ENCODE measurements at regions not wholly inside any gene's neighbourhood (a gene's known extent, or its start where the extent isn't known, plus 50 kb on each side); places are given as distances from the start of the nearest gene placed in this dataset.

- DNase-seq (ENCODE audit: low spot score), result no peak
Observed at GRCh38 chr20:60172346-60172984, 214.2 kb downstream of the CDH26 start.

GRCh38 chr20:60177080-60177479, 218.9 kb downstream of the CDH26 start:
- peaks cover 5% of the 10 kb centered on the region for H3K9me3 Mint-ChIP-seq (ENCODE audit: low read depth)
- no peak for DNase-seq (ENCODE audit: low spot score)
- H3K27me3 Mint-ChIP-seq (ENCODE audit: low read depth), result peaks cover 21% of the 10 kb centered on the region
- no peak overlapping the region for H3K27ac Mint-ChIP-seq (ENCODE audit: unreplicated experiment)
- no peaks in the 10 kb centered on the region for H3K36me3 Mint-ChIP-seq (ENCODE audit: low read depth)
- H3K4me1 Mint-ChIP-seq (ENCODE audit: low read depth), result no peaks in the 10 kb centered on the region
- H3K4me3 Mint-ChIP-seq (ENCODE audit: unreplicated experiment), result no peak overlapping the region
- TF ChIP-seq CTCF (IDR thresholded peaks at IDR 0.05), result no peak

More at GRCh38 chr20:60172346-60172984, 214.2 kb downstream of the CDH26 start:
- Mint-ChIP-seq H3K4me3 (ENCODE audit: unreplicated experiment) (no peak overlapping the region), H3K9me3 (ENCODE audit: low read depth) (peaks cover 5% of the 10 kb centered on the region), H3K27ac (ENCODE audit: unreplicated experiment) (no peak overlapping the region), H3K4me1 (ENCODE audit: low read depth) (no peaks in the 10 kb centered on the region), H3K27me3 (ENCODE audit: low read depth) (peaks cover 10% of the 10 kb centered on the region), H3K36me3 (ENCODE audit: low read depth) (no peaks in the 10 kb centered on the region)
- TF ChIP-seq CTCF (IDR thresholded peaks at IDR 0.05), result no peak

- no peak for DNase-seq (ENCODE audit: low spot score)
- Mint-ChIP-seq H3K27me3 (ENCODE audit: low read depth) (peaks cover 19% of the 10 kb centered on the region), H3K9me3 (ENCODE audit: low read depth) (peaks cover 8% of the 10 kb centered on the region), H3K4me3 (ENCODE audit: unreplicated experiment) (no peak overlapping the region), H3K27ac (ENCODE audit: unreplicated experiment) (no peak overlapping the region), H3K36me3 (ENCODE audit: low read depth) (no peaks in the 10 kb centered on the region), H3K4me1 (ENCODE audit: low read depth) (no peaks in the 10 kb centered on the region)
- TF ChIP-seq CTCF (IDR thresholded peaks at IDR 0.05), result no peak
Observed at GRCh38 chr20:60180986-60181385, 222.8 kb downstream of the CDH26 start.

GRCh38 chr20:60186412-60186811, 228.2 kb downstream of the CDH26 start:
- Mint-ChIP-seq H3K4me3 (ENCODE audit: unreplicated experiment) (no peak overlapping the region), H3K36me3 (ENCODE audit: low read depth) (no peaks in the 10 kb centered on the region), H3K9me3 (ENCODE audit: low read depth) (peaks cover 17% of the 10 kb centered on the region), H3K27me3 (ENCODE audit: low read depth) (peaks cover 15% of the 10 kb centered on the region), H3K27ac (ENCODE audit: unreplicated experiment) (no peak overlapping the region), H3K4me1 (ENCODE audit: low read depth) (no peaks in the 10 kb centered on the region)
- no peak for TF ChIP-seq CTCF (IDR thresholded peaks at IDR 0.05)
- no peak for DNase-seq (ENCODE audit: low spot score)

GRCh38 chr20:60187683-60188082, 229.5 kb downstream of the CDH26 start:
- Mint-ChIP-seq H3K36me3 (ENCODE audit: low read depth) (no peaks in the 10 kb centered on the region), H3K27me3 (ENCODE audit: low read depth) (peaks cover 13% of the 10 kb centered on the region), H3K4me1 (ENCODE audit: low read depth) (no peaks in the 10 kb centered on the region), H3K9me3 (ENCODE audit: low read depth) (peaks cover 17% of the 10 kb centered on the region), H3K4me3 (ENCODE audit: unreplicated experiment) (no peak overlapping the region), H3K27ac (ENCODE audit: unreplicated experiment) (no peak overlapping the region)
- DNase-seq (ENCODE audit: low spot score), result no peak
- no peak for TF ChIP-seq CTCF (IDR thresholded peaks at IDR 0.05)
